ENCODE measurements at regions not wholly inside any gene's neighbourhood (a gene's known extent, or its start where the extent isn't known, plus 50 kb on each side); places are given as distances from the start of the nearest gene placed in this dataset.
A peak's percentile ranks its signal among the peaks of the same experiment; 100 is the strongest.

DNA sequence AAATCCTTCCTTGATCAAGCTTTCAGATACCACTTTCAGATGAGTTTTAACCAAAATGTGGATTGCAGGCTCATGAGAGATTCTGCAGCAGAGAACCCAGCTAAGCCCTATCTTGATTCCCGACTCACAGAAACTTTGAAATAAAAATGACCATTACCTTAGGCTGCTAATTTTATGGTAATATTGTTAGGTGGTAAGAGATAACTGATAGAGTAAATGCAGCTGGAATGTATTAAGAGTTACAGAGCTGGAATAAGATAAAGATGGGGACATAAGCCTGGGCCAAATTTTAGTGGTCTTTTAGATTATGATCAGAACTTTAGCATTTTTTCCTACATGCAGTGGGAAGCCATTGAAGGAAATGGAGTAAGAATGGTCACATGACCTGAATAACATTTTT lies 1074.0 kb downstream of the CDH11 start:
- Histone ChIP-seq H3K79me2 (ENCODE audit: insufficient read depth, low read length) (no peaks in the 10 kb centered on the region), H3K27me3 (ENCODE audit: insufficient read depth, low read length) (no peaks in the 10 kb centered on the region), H3K9me3 (ENCODE audit: low read depth, low read length) (no peaks in the 10 kb centered on the region), H2AFZ (ENCODE audit: low read length) (no peak overlapping the region), H4K20me1 (ENCODE audit: insufficient read depth, low read length) (no peaks in the 10 kb centered on the region), H3K4me3 (ENCODE audit: insufficient read depth, low read length) (no peak overlapping the region), H3K36me3 (ENCODE audit: insufficient read depth, low read length) (no peaks in the 10 kb centered on the region), H3K4me1 (ENCODE audit: insufficient read depth, low read length) (no peaks in the 10 kb centered on the region), H3K4me2 (ENCODE audit: insufficient read depth, low read length) (no peak overlapping the region), H3K27ac (ENCODE audit: low read depth, low read length) (no peak overlapping the region)
- DNase-seq (ENCODE audit: insufficient read length, low spot score, missing footprints) = no peak
- TF ChIP-seq, protein P1, sequence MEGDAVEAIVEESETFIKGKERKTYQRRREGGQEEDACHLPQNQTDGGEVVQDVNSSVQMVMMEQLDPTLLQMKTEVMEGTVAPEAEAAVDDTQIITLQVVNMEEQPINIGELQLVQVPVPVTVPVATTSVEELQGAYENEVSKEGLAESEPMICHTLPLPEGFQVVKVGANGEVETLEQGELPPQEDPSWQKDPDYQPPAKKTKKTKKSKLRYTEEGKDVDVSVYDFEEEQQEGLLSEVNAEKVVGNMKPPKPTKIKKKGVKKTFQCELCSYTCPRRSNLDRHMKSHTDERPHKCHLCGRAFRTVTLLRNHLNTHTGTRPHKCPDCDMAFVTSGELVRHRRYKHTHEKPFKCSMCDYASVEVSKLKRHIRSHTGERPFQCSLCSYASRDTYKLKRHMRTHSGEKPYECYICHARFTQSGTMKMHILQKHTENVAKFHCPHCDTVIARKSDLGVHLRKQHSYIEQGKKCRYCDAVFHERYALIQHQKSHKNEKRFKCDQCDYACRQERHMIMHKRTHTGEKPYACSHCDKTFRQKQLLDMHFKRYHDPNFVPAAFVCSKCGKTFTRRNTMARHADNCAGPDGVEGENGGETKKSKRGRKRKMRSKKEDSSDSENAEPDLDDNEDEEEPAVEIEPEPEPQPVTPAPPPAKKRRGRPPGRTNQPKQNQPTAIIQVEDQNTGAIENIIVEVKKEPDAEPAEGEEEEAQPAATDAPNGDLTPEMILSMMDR (IDR thresholded peaks at IDR 0.05; ENCODE audit: extremely low read depth, low read depth, low read length) = no peak

DNA sequence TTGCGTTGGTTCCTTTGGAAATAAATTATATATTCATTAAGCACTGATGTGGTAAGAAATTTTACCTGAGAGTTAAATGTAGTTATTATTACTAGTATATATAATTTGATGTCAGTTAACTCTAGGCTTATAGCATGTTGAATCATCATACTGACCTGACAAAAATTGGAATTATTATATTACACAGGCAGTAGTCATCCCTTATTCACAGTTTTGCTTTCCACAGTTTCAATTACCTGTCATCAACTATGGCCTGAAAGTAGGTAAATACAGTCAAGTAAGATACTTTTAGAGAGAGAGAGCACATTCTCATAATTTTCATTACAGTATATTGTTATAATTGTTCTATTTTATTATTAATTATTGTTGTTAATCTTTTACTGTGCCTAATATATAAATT lies 1074.7 kb downstream of the CDH11 start:
- Histone ChIP-seq H4K20me1 (ENCODE audit: insufficient read depth, low read length) (no peaks in the 10 kb centered on the region), H3K27ac (ENCODE audit: low read depth, low read length) (no peak overlapping the region), H3K4me3 (ENCODE audit: insufficient read depth, low read length) (no peak overlapping the region), H3K4me2 (ENCODE audit: insufficient read depth, low read length) (no peak overlapping the region), H2AFZ (ENCODE audit: low read length) (no peak overlapping the region), H3K79me2 (ENCODE audit: insufficient read depth, low read length) (no peaks in the 10 kb centered on the region), H3K27me3 (ENCODE audit: insufficient read depth, low read length) (no peaks in the 10 kb centered on the region), H3K4me1 (ENCODE audit: insufficient read depth, low read length) (no peaks in the 10 kb centered on the region), H3K9me3 (ENCODE audit: low read depth, low read length) (no peaks in the 10 kb centered on the region), H3K36me3 (ENCODE audit: insufficient read depth, low read length) (no peaks in the 10 kb centered on the region)
- DNase-seq (ENCODE audit: insufficient read length, low spot score, missing footprints) = no peak
- TF ChIP-seq, protein P1 (IDR thresholded peaks at IDR 0.05; ENCODE audit: extremely low read depth, low read depth, low read length) = no peak

DNA sequence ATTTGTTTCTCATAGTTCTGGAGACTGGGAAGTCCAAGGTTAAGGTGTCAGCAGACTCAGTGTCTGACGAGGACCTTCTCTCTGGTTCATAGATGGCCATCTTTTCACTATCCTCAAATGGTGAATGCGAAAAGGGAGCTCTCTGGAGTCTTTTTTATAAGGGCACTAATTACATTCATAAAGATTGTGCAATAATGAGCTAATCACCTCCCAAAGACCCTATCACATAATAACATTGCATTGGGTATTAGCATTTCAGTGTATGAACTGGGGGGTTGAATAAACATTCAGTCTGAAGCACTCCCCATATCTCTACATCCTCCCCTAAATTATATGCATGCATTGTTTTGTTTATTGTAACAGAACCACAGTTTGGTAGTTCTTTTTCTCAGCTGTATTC lies 1086.5 kb downstream of the CDH11 start:
- no peaks in the 10 kb centered on the region for H3K4me1 ChIP-seq (ENCODE audit: insufficient read depth, low read length)

DNA sequence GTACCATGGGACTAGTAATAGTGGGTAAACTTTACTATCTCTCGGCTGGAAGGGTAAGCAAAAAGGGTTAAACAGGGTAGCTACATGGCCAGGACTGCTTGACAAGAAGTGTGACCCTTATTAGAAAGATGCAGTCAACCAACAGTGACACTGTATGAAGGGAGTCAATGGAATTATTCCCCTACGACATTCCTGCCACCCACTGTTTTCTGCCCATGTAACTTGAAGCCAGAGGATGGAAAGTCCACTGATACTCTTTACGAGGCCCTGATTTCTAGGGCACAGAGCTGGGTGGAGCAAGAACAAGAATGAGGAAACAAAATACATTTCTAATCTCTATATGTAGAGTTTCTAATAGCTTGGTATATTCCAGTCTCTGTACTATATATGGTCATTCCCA lies 1102.5 kb downstream of the CDH11 start:
- no peaks in the 10 kb centered on the region for H3K79me2 ChIP-seq (ENCODE audit: insufficient read depth, low read length)
- peak; percentile 10 for DNase-seq (ENCODE audit: insufficient read length, low spot score, missing footprints)
- TF ChIP-seq, protein P1 (IDR thresholded peaks at IDR 0.05; ENCODE audit: extremely low read depth, low read depth, low read length) = no peak
- H3K27ac ChIP-seq (ENCODE audit: low read depth, low read length) = no peak overlapping the region
- no peaks in the 10 kb centered on the region for H4K20me1 ChIP-seq (ENCODE audit: insufficient read depth, low read length)
- no peaks in the 10 kb centered on the region for H3K36me3 ChIP-seq (ENCODE audit: insufficient read depth, low read length)
- H3K4me2 ChIP-seq (ENCODE audit: insufficient read depth, low read length) = no peak overlapping the region
- no peaks in the 10 kb centered on the region for H3K27me3 ChIP-seq (ENCODE audit: insufficient read depth, low read length)
- no peak overlapping the region for H3K4me3 ChIP-seq (ENCODE audit: insufficient read depth, low read length)
- H3K4me1 ChIP-seq (ENCODE audit: insufficient read depth, low read length) = no peaks in the 10 kb centered on the region
- no peak overlapping the region for H2AFZ ChIP-seq (ENCODE audit: low read length)
- H3K9me3 ChIP-seq (ENCODE audit: low read depth, low read length) = no peaks in the 10 kb centered on the region

More for the DNA sequence above, 1086.5 kb downstream of the CDH11 start:
- H3K27me3 ChIP-seq (ENCODE audit: insufficient read depth, low read length) = no peaks in the 10 kb centered on the region
- TF ChIP-seq, protein P1 (IDR thresholded peaks at IDR 0.05; ENCODE audit: extremely low read depth, low read depth, low read length) = no peak
- no peak overlapping the region for H3K27ac ChIP-seq (ENCODE audit: low read depth, low read length)
- no peak overlapping the region for H3K4me3 ChIP-seq (ENCODE audit: insufficient read depth, low read length)
- H3K36me3 ChIP-seq (ENCODE audit: insufficient read depth, low read length) = no peaks in the 10 kb centered on the region
- H3K4me2 ChIP-seq (ENCODE audit: insufficient read depth, low read length) = no peak overlapping the region
- DNase-seq (ENCODE audit: insufficient read length, low spot score, missing footprints) = no peak
- no peaks in the 10 kb centered on the region for H4K20me1 ChIP-seq (ENCODE audit: insufficient read depth, low read length)
- H3K9me3 ChIP-seq (ENCODE audit: low read depth, low read length) = no peaks in the 10 kb centered on the region
- H2AFZ ChIP-seq (ENCODE audit: low read length) = no peak overlapping the region
- H3K79me2 ChIP-seq (ENCODE audit: insufficient read depth, low read length) = no peaks in the 10 kb centered on the region

All from osteoblast (primary cell).